Activated naive CD8-positive, alpha-beta T cell treated with anti-CD3 and anti-CD28 coated beads for 36 hours (primary cell): ENCODE measurements at regions not wholly inside any gene's neighbourhood (a gene's known extent, or its start where the extent isn't known, plus 50 kb on each side); places are given as distances from the start of the nearest gene placed in this dataset.
"Not testable (repeated sequence)": the region's sequence is repeated elsewhere in the genome, so short reads cannot be mapped to it uniquely, and the experiment has no call there.

Experiments used
- DNase-seq: peaks from one replicate; pipeline ENCODE4 v3.0.0; 2021
- H3K27ac Mint-ChIP-seq: one replicate; pipeline ENCODE4 v1.8.0; 2022; ENCODE audit warnings: mild to moderate bottlenecking, moderate library complexity, mixed read lengths
- H3K27me3 Mint-ChIP-seq: one replicate; pipeline ENCODE4 v1.8.0; 2022; ENCODE audit warnings: mild to moderate bottlenecking, mixed read lengths
- H3K36me3 Mint-ChIP-seq: one replicate; pipeline ENCODE4 v1.8.0; 2021; ENCODE audit warnings: mild to moderate bottlenecking, mixed read lengths
- H3K4me1 Mint-ChIP-seq: one replicate; pipeline ENCODE4 v1.8.0; 2021; ENCODE audit warnings: mixed read lengths
- H3K4me3 Mint-ChIP-seq: one replicate; pipeline ENCODE4 v1.8.0; 2022; ENCODE audit warnings: mild to moderate bottlenecking, moderate library complexity, mixed read lengths
- H3K9me3 Mint-ChIP-seq: one replicate; pipeline ENCODE4 v1.8.0; 2022; ENCODE audit warnings: mixed read lengths

GRCh38 chr5:8714861-8715260, 831.0 kb downstream of the SEMA5A start:
- Mint-ChIP-seq H3K4me3 (no peak overlapping the region), H3K27me3 (no peaks in the 10 kb centered on the region), H3K9me3 (peaks cover 4% of the 10 kb centered on the region), H3K27ac (no peak overlapping the region), H3K36me3 (no peaks in the 10 kb centered on the region), H3K4me1 (no peaks in the 10 kb centered on the region)
- DNase-seq: no peak

GRCh38 chr5:8719796-8720195, 826.1 kb downstream of the SEMA5A start:
- Mint-ChIP-seq H3K4me1 (no peaks in the 10 kb centered on the region), H3K9me3 (peaks cover 3% of the 10 kb centered on the region), H3K4me3 (no peak overlapping the region), H3K27ac (no peak overlapping the region), H3K36me3 (no peaks in the 10 kb centered on the region), H3K27me3 (no peaks in the 10 kb centered on the region)
- DNase-seq: no peak

- no peak overlapping the region for H3K4me3 Mint-ChIP-seq
Measured at GRCh38 chr5:8720506-8720905, 825.4 kb downstream of the SEMA5A start.

GRCh38 chr5:8721536-8721935, 824.3 kb downstream of the SEMA5A start:
- Mint-ChIP-seq H3K4me3 (no peak overlapping the region), H3K27ac (no peak overlapping the region), H3K4me1 (no peaks in the 10 kb centered on the region), H3K27me3 (no peaks in the 10 kb centered on the region), H3K36me3 (no peaks in the 10 kb centered on the region), H3K9me3 (peaks cover 3% of the 10 kb centered on the region)
- no peak for DNase-seq

More at GRCh38 chr5:8720506-8720905, 825.4 kb downstream of the SEMA5A start:
- peaks cover 3% of the 10 kb centered on the region for H3K9me3 Mint-ChIP-seq
- no peaks in the 10 kb centered on the region for H3K36me3 Mint-ChIP-seq
- H3K27me3 Mint-ChIP-seq: no peaks in the 10 kb centered on the region
- no peak overlapping the region for H3K27ac Mint-ChIP-seq
- no peaks in the 10 kb centered on the region for H3K4me1 Mint-ChIP-seq
- DNase-seq: no peak

- no peak overlapping the region for H3K27ac Mint-ChIP-seq
- no peak for DNase-seq
- no peak overlapping the region for H3K4me3 Mint-ChIP-seq
- H3K4me1 Mint-ChIP-seq: no peaks in the 10 kb centered on the region
- H3K9me3 Mint-ChIP-seq: peaks cover 2% of the 10 kb centered on the region
- H3K27me3 Mint-ChIP-seq: no peaks in the 10 kb centered on the region
- H3K36me3 Mint-ChIP-seq: no peaks in the 10 kb centered on the region
Measured at GRCh38 chr5:8726383-8727036, 819.4 kb downstream of the SEMA5A start.

GRCh38 chr5:8727396-8727795, 818.5 kb downstream of the SEMA5A start:
- no peak overlapping the region for H3K27ac Mint-ChIP-seq
- H3K27me3 Mint-ChIP-seq: no peaks in the 10 kb centered on the region

GRCh38 chr5:8729437-8729836, 816.4 kb downstream of the SEMA5A start:
- no peaks in the 10 kb centered on the region for H3K27me3 Mint-ChIP-seq
- no peak overlapping the region for H3K27ac Mint-ChIP-seq
- no peaks in the 10 kb centered on the region for H3K36me3 Mint-ChIP-seq
- no peak overlapping the region for H3K4me3 Mint-ChIP-seq
- no peak for DNase-seq
- H3K4me1 Mint-ChIP-seq: no peaks in the 10 kb centered on the region
- peaks cover 2% of the 10 kb centered on the region for H3K9me3 Mint-ChIP-seq

More at GRCh38 chr5:8727396-8727795, 818.5 kb downstream of the SEMA5A start:
- Mint-ChIP-seq H3K9me3 (peaks cover 2% of the 10 kb centered on the region), H3K36me3 (no peaks in the 10 kb centered on the region), H3K4me3 (no peak overlapping the region), H3K4me1 (no peaks in the 10 kb centered on the region)
- no peak for DNase-seq

- no peak for DNase-seq
- no peaks in the 10 kb centered on the region for H3K4me1 Mint-ChIP-seq
- no peaks in the 10 kb centered on the region for H3K27me3 Mint-ChIP-seq
- H3K27ac Mint-ChIP-seq: no peak overlapping the region
- no peak overlapping the region for H3K4me3 Mint-ChIP-seq
- H3K9me3 Mint-ChIP-seq: peaks cover 2% of the 10 kb centered on the region
- no peaks in the 10 kb centered on the region for H3K36me3 Mint-ChIP-seq
Measured at GRCh38 chr5:8730194-8730593, 815.7 kb downstream of the SEMA5A start.

- not testable (repeated sequence) for H3K9me3 Mint-ChIP-seq, H3K27me3 Mint-ChIP-seq, H3K4me1 Mint-ChIP-seq, H3K4me3 Mint-ChIP-seq, H3K36me3 Mint-ChIP-seq, DNase-seq, H3K27ac Mint-ChIP-seq
Measured at GRCh38 chr5:8731110-8731509, 814.8 kb downstream of the SEMA5A start.

- DNase-seq: no peak
- no peak overlapping the region for H3K27ac Mint-ChIP-seq
- no peaks in the 10 kb centered on the region for H3K36me3 Mint-ChIP-seq
Measured at GRCh38 chr5:8740595-8740994, 805.3 kb downstream of the SEMA5A start.

GRCh38 chr5:8749556-8749955, 796.3 kb downstream of the SEMA5A start:
- H3K9me3 Mint-ChIP-seq: peaks cover 2% of the 10 kb centered on the region
- H3K4me1 Mint-ChIP-seq: no peaks in the 10 kb centered on the region
- no peaks in the 10 kb centered on the region for H3K27me3 Mint-ChIP-seq
- no peaks in the 10 kb centered on the region for H3K36me3 Mint-ChIP-seq
- H3K4me3 Mint-ChIP-seq: no peak overlapping the region
- no peak for DNase-seq
- H3K27ac Mint-ChIP-seq: no peak overlapping the region

More at GRCh38 chr5:8740595-8740994, 805.3 kb downstream of the SEMA5A start:
- Mint-ChIP-seq H3K4me3 (no peak overlapping the region), H3K27me3 (no peaks in the 10 kb centered on the region), H3K9me3 (peaks cover 10% of the 10 kb centered on the region), H3K4me1 (no peaks in the 10 kb centered on the region)

GRCh38 chr5:8750100-8750499, 795.8 kb downstream of the SEMA5A start:
- DNase-seq: no peak
- H3K9me3 Mint-ChIP-seq: peaks cover 2% of the 10 kb centered on the region
- no peak overlapping the region for H3K4me3 Mint-ChIP-seq
- H3K27ac Mint-ChIP-seq: no peak overlapping the region
- no peaks in the 10 kb centered on the region for H3K4me1 Mint-ChIP-seq
- no peaks in the 10 kb centered on the region for H3K36me3 Mint-ChIP-seq
- no peaks in the 10 kb centered on the region for H3K27me3 Mint-ChIP-seq

GRCh38 chr5:8751971-8752370, 793.9 kb downstream of the SEMA5A start:
- DNase-seq: no peak
- Mint-ChIP-seq H3K27ac (no peak overlapping the region), H3K27me3 (no peaks in the 10 kb centered on the region), H3K9me3 (peaks cover 2% of the 10 kb centered on the region), H3K36me3 (no peaks in the 10 kb centered on the region), H3K4me1 (no peaks in the 10 kb centered on the region), H3K4me3 (no peak overlapping the region)

- Mint-ChIP-seq H3K9me3 (peaks cover 2% of the 10 kb centered on the region), H3K27ac (no peak overlapping the region), H3K4me1 (no peaks in the 10 kb centered on the region), H3K27me3 (no peaks in the 10 kb centered on the region), H3K4me3 (no peak overlapping the region), H3K36me3 (no peaks in the 10 kb centered on the region)
- DNase-seq: no peak
Measured at GRCh38 chr5:8752595-8752994, 793.3 kb downstream of the SEMA5A start.

- H3K4me1 Mint-ChIP-seq: no peaks in the 10 kb centered on the region
- H3K27me3 Mint-ChIP-seq: no peaks in the 10 kb centered on the region
- DNase-seq: no peak
- no peak overlapping the region for H3K4me3 Mint-ChIP-seq
- no peak overlapping the region for H3K27ac Mint-ChIP-seq
- no peaks in the 10 kb centered on the region for H3K36me3 Mint-ChIP-seq
- peaks cover 10% of the 10 kb centered on the region for H3K9me3 Mint-ChIP-seq
Measured at GRCh38 chr5:8756498-8757084, 789.3 kb downstream of the SEMA5A start.

GRCh38 chr5:8765886-8766285, 780.0 kb downstream of the SEMA5A start:
- Mint-ChIP-seq H3K27me3 (no peaks in the 10 kb centered on the region), H3K36me3 (no peaks in the 10 kb centered on the region), H3K9me3 (no peaks in the 10 kb centered on the region), H3K4me3 (no peak overlapping the region), H3K27ac (no peak overlapping the region), H3K4me1 (no peaks in the 10 kb centered on the region)
- no peak for DNase-seq
